ENCODE measurements at regions not wholly inside any gene's neighbourhood (a gene's known extent, or its start where the extent isn't known, plus 50 kb on each side); places are given as distances from the start of the nearest gene placed in this dataset.

DNA sequence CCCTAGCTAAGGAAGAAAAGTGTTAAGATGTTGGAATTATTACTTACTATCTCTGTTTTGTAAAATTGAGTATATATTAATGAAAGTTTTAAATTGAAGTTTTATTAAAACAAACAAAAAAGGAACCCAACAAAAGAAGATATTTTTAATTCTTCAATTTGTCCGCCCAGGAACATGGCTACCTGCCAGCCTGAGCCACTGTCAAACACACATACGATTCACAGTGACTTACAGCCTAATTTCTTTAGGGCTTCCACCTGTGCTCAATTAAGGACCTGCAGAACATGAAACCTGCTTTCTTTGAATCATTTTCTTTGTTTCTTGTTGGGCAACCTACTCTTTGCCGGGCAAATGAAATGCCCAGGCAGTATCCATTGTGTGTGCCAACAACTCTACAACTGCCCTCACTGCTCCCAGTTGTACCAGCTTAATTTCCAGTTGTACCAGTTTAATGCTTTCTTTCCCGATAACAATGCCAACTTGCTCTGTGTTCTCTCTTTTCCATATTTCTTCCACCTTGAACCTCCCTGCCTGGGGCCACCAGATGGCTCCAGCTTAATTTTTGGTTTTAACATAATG, 181.7 kb downstream of the GBA3 start:
- no peaks in the 10 kb centered on the region for H3K27me3 ChIP-seq (ENCODE audit: insufficient read depth, low read length, poor library complexity, severe bottlenecking)
- no peaks in the 10 kb centered on the region for H3K9me3 ChIP-seq (ENCODE audit: insufficient read depth, low read depth, low read length)
- H3K9me2 ChIP-seq (replicated peaks; ENCODE audit: low read depth, low read length) = no peaks in the 10 kb centered on the region
- no peak overlapping the region for H3K4me3 ChIP-seq (ENCODE audit: low read length, poor library complexity, severe bottlenecking)
- no peaks in the 10 kb centered on the region for H3F3A ChIP-seq (ENCODE audit: low read depth)
- H3K36me3 ChIP-seq (ENCODE audit: insufficient read depth, low read length) = no peaks in the 10 kb centered on the region
- H3K9ac ChIP-seq (ENCODE audit: low read depth, low read length, poor library complexity, severe bottlenecking) = no peak overlapping the region
- no peak overlapping the region for H3K4me2 ChIP-seq (ENCODE audit: low read depth, low read length, poor library complexity, severe bottlenecking)
- no peak overlapping the region for H2AFZ ChIP-seq (ENCODE audit: low read length)
- TF ChIP-seq, protein P1, sequence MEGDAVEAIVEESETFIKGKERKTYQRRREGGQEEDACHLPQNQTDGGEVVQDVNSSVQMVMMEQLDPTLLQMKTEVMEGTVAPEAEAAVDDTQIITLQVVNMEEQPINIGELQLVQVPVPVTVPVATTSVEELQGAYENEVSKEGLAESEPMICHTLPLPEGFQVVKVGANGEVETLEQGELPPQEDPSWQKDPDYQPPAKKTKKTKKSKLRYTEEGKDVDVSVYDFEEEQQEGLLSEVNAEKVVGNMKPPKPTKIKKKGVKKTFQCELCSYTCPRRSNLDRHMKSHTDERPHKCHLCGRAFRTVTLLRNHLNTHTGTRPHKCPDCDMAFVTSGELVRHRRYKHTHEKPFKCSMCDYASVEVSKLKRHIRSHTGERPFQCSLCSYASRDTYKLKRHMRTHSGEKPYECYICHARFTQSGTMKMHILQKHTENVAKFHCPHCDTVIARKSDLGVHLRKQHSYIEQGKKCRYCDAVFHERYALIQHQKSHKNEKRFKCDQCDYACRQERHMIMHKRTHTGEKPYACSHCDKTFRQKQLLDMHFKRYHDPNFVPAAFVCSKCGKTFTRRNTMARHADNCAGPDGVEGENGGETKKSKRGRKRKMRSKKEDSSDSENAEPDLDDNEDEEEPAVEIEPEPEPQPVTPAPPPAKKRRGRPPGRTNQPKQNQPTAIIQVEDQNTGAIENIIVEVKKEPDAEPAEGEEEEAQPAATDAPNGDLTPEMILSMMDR (conservative IDR thresholded peaks at IDR 0.05; ENCODE audit: low read length) = no peak
- TF ChIP-seq EZH2phosphoT487 (IDR thresholded peaks at IDR 0.05; ENCODE audit: borderline replicate concordance) = no peak
- H3K4me1 ChIP-seq (ENCODE audit: insufficient read depth, low read length, poor library complexity, severe bottlenecking) = no peaks in the 10 kb centered on the region
- no peaks in the 10 kb centered on the region for H3K79me2 ChIP-seq (ENCODE audit: insufficient read depth, low read length)
- no peaks in the 10 kb centered on the region for H4K20me1 ChIP-seq (ENCODE audit: insufficient read depth, low read length, poor library complexity, severe bottlenecking)

DNA sequence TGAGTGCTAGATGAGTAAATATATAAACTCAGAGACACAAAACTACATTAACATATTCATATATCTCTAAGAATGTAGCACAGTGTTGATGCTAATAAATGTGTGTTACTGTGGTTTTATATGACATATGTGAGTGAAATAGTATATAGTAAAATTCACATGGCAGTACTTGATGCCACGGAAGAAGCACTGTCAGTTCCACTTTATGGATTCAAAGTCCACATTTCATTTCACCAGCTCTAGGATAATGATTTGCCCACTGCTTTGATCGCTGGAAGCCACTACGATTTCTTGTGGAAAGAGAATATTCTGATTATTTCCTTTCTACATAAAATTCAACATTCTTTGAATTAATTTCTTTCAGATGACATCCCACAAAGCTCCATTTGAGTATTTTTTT, 181.2 kb downstream of the GBA3 start:
- H3K79me2 ChIP-seq (ENCODE audit: insufficient read depth, low read length) = no peaks in the 10 kb centered on the region
- H3K9me2 ChIP-seq (replicated peaks; ENCODE audit: low read depth, low read length) = no peaks in the 10 kb centered on the region
- H3F3A ChIP-seq (ENCODE audit: low read depth) = no peaks in the 10 kb centered on the region
- no peaks in the 10 kb centered on the region for H3K4me1 ChIP-seq (ENCODE audit: insufficient read depth, low read length, poor library complexity, severe bottlenecking)
- H3K9me3 ChIP-seq (ENCODE audit: insufficient read depth, low read depth, low read length) = no peaks in the 10 kb centered on the region
- no peak overlapping the region for H2AFZ ChIP-seq (ENCODE audit: low read length)
- no peaks in the 10 kb centered on the region for H3K36me3 ChIP-seq (ENCODE audit: insufficient read depth, low read length)
- TF ChIP-seq, protein P1 (conservative IDR thresholded peaks at IDR 0.05; ENCODE audit: low read length) = no peak
- TF ChIP-seq EZH2phosphoT487 (IDR thresholded peaks at IDR 0.05; ENCODE audit: borderline replicate concordance) = no peak
- no peaks in the 10 kb centered on the region for H4K20me1 ChIP-seq (ENCODE audit: insufficient read depth, low read length, poor library complexity, severe bottlenecking)
- H3K9ac ChIP-seq (ENCODE audit: low read depth, low read length, poor library complexity, severe bottlenecking) = no peak overlapping the region
- H3K27me3 ChIP-seq (ENCODE audit: insufficient read depth, low read length, poor library complexity, severe bottlenecking) = no peaks in the 10 kb centered on the region
- H3K4me3 ChIP-seq (ENCODE audit: low read length, poor library complexity, severe bottlenecking) = no peak overlapping the region
- H3K4me2 ChIP-seq (ENCODE audit: low read depth, low read length, poor library complexity, severe bottlenecking) = no peak overlapping the region

DNA sequence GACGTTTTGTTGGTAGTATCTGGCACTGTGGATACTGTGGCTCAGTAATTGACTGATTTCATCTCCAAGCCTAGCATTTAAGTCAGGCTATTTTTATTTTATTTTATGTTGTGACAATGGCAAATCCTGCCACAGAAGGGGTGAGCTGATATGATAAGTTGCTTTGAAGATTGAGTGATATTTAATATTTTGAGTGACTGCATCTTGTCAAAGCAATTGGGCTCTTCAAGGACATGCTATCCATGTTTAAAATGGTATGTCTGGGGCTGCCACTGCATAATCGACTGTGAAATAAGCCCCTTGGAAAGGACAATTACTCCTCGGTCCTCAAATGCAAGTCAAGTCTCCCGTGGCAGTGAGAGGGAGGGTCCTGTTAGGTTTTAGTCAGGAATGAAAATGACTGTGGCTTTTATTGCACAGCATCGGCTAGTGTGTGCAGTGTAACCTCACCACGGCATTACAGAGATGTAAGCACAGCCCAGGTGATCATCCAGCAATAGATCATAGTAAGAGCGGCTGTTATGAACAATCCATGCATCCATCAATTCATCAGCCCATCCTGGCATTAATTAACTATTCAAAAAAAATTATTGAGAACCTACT, 178.2 kb downstream of the GBA3 start:
- H3K9me2 ChIP-seq (replicated peaks; ENCODE audit: low read depth, low read length) = no peaks in the 10 kb centered on the region
- no peaks in the 10 kb centered on the region for H3K9me3 ChIP-seq (ENCODE audit: insufficient read depth, low read depth, low read length)
- H3K4me3 ChIP-seq (ENCODE audit: low read length, poor library complexity, severe bottlenecking) = no peak overlapping the region
- no peaks in the 10 kb centered on the region for H3K27me3 ChIP-seq (ENCODE audit: insufficient read depth, low read length, poor library complexity, severe bottlenecking)
- H3K4me2 ChIP-seq (ENCODE audit: low read depth, low read length, poor library complexity, severe bottlenecking) = no peak overlapping the region
- no peaks in the 10 kb centered on the region for H3K79me2 ChIP-seq (ENCODE audit: insufficient read depth, low read length)
- H2AFZ ChIP-seq (ENCODE audit: low read length) = no peak overlapping the region
- H3K9ac ChIP-seq (ENCODE audit: low read depth, low read length, poor library complexity, severe bottlenecking) = no peak overlapping the region
- H3K4me1 ChIP-seq (ENCODE audit: insufficient read depth, low read length, poor library complexity, severe bottlenecking) = no peaks in the 10 kb centered on the region
- TF ChIP-seq EZH2phosphoT487 (IDR thresholded peaks at IDR 0.05; ENCODE audit: borderline replicate concordance) = no peak
- TF ChIP-seq, protein P1 (conservative IDR thresholded peaks at IDR 0.05; ENCODE audit: low read length) = no peak
- H3K36me3 ChIP-seq (ENCODE audit: insufficient read depth, low read length) = no peaks in the 10 kb centered on the region
- H3F3A ChIP-seq (ENCODE audit: low read depth) = no peaks in the 10 kb centered on the region
- H4K20me1 ChIP-seq (ENCODE audit: insufficient read depth, low read length, poor library complexity, severe bottlenecking) = no peaks in the 10 kb centered on the region
